IMR-90 (cell line): ENCODE measurements at regions not wholly inside any gene's neighbourhood (a gene's known extent, or its start where the extent isn't known, plus 50 kb on each side); places are given as distances from the start of the nearest gene placed in this dataset.

Experiments used
- ATAC-seq: fragments of 200-7000 bp; cut with Tn5 transposase; 2 replicates; pipeline ENCODE4 v1.9.1; 2020; ENCODE audit warnings: low read depth, mild to moderate bottlenecking, moderate library complexity
- BruUV-seq: library from RNA; stranded (reverse); fragments of 400-500 nt; replicated peaks from 2 replicates; lab custom pipeline; 2021; lab: Mats Ljungman, UMichigan
- CTCF ChIA-PET: fragments of 300-600 bp; formaldehyde crosslinking; extraction: SDS; loops from one replicate; lab custom pipeline; 2021; ENCODE audit warnings: antibody characterized with exemption; lab: Yijun Ruan, JAX
- POLR2A ChIA-PET: fragments of 300-600 bp; sonication (Branson Sonifier 250); formaldehyde crosslinking; loops from one replicate; lab custom pipeline; 2022; ENCODE audit warnings: antibody characterized with exemption; ENCODE audit not compliant: unreplicated experiment; lab: Charles Lee
- DNase-seq: peaks from one replicate; pipeline ENCODE4 v3.0.0; 2013
- H2AFZ ChIP-seq: replicated peaks from 2 replicates; pipeline ENCODE3; 2013; ENCODE audit warnings: low read length, mild to moderate bottlenecking; ENCODE audit not compliant: poor library complexity
- H2AK5ac ChIP-seq: 2 replicates; pipeline ENCODE4 v1.6.1; 2013; ENCODE audit warnings: low read depth, low read length, inconsistent platforms
- H2AK9ac ChIP-seq: replicated peaks from 2 replicates; pipeline ENCODE3; 2013; ENCODE audit warnings: mild to moderate bottlenecking, low read depth, low read length, moderate library complexity; ENCODE audit not compliant: poor library complexity
- H2BK120ac ChIP-seq: 2 replicates; pipeline ENCODE4 v1.6.1; 2013; ENCODE audit warnings: low read depth, low read length, inconsistent platforms
- H2BK15ac ChIP-seq: 3 replicates; pipeline ENCODE4 v1.6.1; 2013; ENCODE audit warnings: low read depth, low read length, inconsistent platforms
- H2BK20ac ChIP-seq: 2 replicates; pipeline ENCODE4 v1.6.1; 2013; ENCODE audit warnings: low read depth, mild to moderate bottlenecking, inconsistent platforms, low read length, moderate library complexity
- H2BK5ac ChIP-seq: 2 replicates; pipeline ENCODE4 v1.6.1; 2013; ENCODE audit warnings: mild to moderate bottlenecking, low read depth, low read length, inconsistent platforms; ENCODE audit not compliant: poor library complexity, severe bottlenecking
- H3K14ac ChIP-seq: replicated peaks from 2 replicates; pipeline ENCODE4 v1.6.1; 2013; ENCODE audit warnings: low read depth, low read length, inconsistent platforms
- H3K18ac ChIP-seq: 2 replicates; pipeline ENCODE4 v1.6.1; 2013; ENCODE audit warnings: low read depth, low read length, control low read depth
- H3K23ac ChIP-seq: 2 replicates; pipeline ENCODE4 v1.6.1; 2013; ENCODE audit warnings: low read depth, low read length, inconsistent platforms
- H3K27ac ChIP-seq: 2 replicates; pipeline ENCODE4 v1.5.1; 2013; ENCODE audit warnings: mild to moderate bottlenecking, control low read depth, low read length; ENCODE audit not compliant: insufficient read depth
- H3K27me3 ChIP-seq: 2 replicates; pipeline ENCODE4 v1.6.1; 2013; ENCODE audit warnings: low read length; ENCODE audit not compliant: control insufficient read depth, insufficient read depth
- H3K36me3 ChIP-seq: 2 replicates; pipeline ENCODE4 v1.6.1; 2013; ENCODE audit warnings: low read length, mixed read lengths; ENCODE audit not compliant: control insufficient read depth, insufficient read depth
- H3K4ac ChIP-seq: 2 replicates; pipeline ENCODE4 v1.6.1; 2013; ENCODE audit warnings: low read depth, low read length, inconsistent platforms
- H3K4me1 ChIP-seq: 2 replicates; pipeline ENCODE4 v1.6.1; 2013; ENCODE audit warnings: low read length, mixed read lengths; ENCODE audit not compliant: control insufficient read depth, insufficient read depth
- H3K4me2 ChIP-seq: 2 replicates; pipeline ENCODE4 v1.6.1; 2013; ENCODE audit warnings: low read depth, mild to moderate bottlenecking, control low read depth, low read length, moderate library complexity
- H3K4me3 ChIP-seq: 2 replicates; pipeline ENCODE4 v1.5.1; 2013; ENCODE audit warnings: low read depth, mild to moderate bottlenecking, control low read depth, low read length, moderate library complexity; ENCODE audit not compliant: insufficient read depth
- H3K56ac ChIP-seq: 2 replicates; pipeline ENCODE4 v1.6.1; 2013; ENCODE audit warnings: low read length, inconsistent platforms; ENCODE audit not compliant: insufficient read depth; ENCODE audit errors: extremely low read depth
- H3K79me1 ChIP-seq, 2 experiments: 2 replicates each; pipeline ENCODE4 v1.6.1; 2013; ENCODE audit warnings: low read length in 2 of 2, inconsistent platforms in 1 of 2, low read depth in 1 of 2
- H3K9ac ChIP-seq: 2 replicates; pipeline ENCODE4 v1.6.1; 2013; ENCODE audit warnings: low read depth, low read length, control low read depth
- H3K9me1 ChIP-seq: 2 replicates; pipeline ENCODE4 v1.6.1; 2013; ENCODE audit warnings: low read length, inconsistent platforms; ENCODE audit not compliant: insufficient read depth
- H3K9me3 ChIP-seq: 2 replicates; pipeline ENCODE4 v1.6.1; 2013; ENCODE audit warnings: low read length; ENCODE audit not compliant: control insufficient read depth, insufficient read depth
- H4K20me1 ChIP-seq: 2 replicates; pipeline ENCODE4 v1.6.1; 2013; ENCODE audit warnings: low read length, inconsistent platforms; ENCODE audit not compliant: insufficient read depth
- H4K5ac ChIP-seq: 2 replicates; pipeline ENCODE4 v1.6.1; 2013; ENCODE audit warnings: mild to moderate bottlenecking, low read depth, low read length, control low read depth
- H4K8ac ChIP-seq, 2 experiments: 2 replicates each; pipeline ENCODE4 v1.6.1; 2013; ENCODE audit warnings: low read depth in 2 of 2, low read length in 2 of 2, control low read depth in 1 of 2, inconsistent platforms in 1 of 2
- H4K91ac ChIP-seq: 2 replicates; pipeline ENCODE4 v1.6.1; 2013; ENCODE audit warnings: low read depth, low read length, inconsistent platforms; ENCODE audit not compliant: insufficient read depth
- FOS ChIP-seq: fragments of 150-350 bp; IDR thresholded peaks from 2 replicates; pipeline ENCODE4 v1.6.1; 2016; ENCODE audit warnings: low read depth, low read length
- MAZ ChIP-seq: IDR thresholded peaks from 2 replicates; pipeline ENCODE4 v1.6.1; 2012; ENCODE audit warnings: low read depth, mild to moderate bottlenecking, low read length, improper control_type of control experiment, moderate library complexity, borderline replicate concordance
- NFE2L2 ChIP-seq: fragments of 150-350 bp; IDR thresholded peaks from 2 replicates; pipeline ENCODE4 v1.6.1; 2016; ENCODE audit warnings: low read depth, mild to moderate bottlenecking, low read length
- POLR2A ChIP-seq: IDR thresholded peaks from 2 replicates; pipeline ENCODE4 v1.6.1; 2012; ENCODE audit warnings: mild to moderate bottlenecking, low read depth, low read length
- RFX5 ChIP-seq: IDR thresholded peaks from 2 replicates; pipeline ENCODE4 v1.8.0; 2012; ENCODE audit warnings: low read depth, mild to moderate bottlenecking, low read length, moderate library complexity
- SMC3 ChIP-seq: fragments of 150-350 bp; IDR thresholded peaks from 2 replicates; pipeline ENCODE4 v1.6.1; 2016; ENCODE audit warnings: low read depth, mild to moderate bottlenecking, antibody characterized with exemption, low read length, moderate library complexity
- USF2 ChIP-seq: fragments of 150-350 bp; IDR thresholded peaks from 2 replicates; pipeline ENCODE4 v1.6.1; 2017; ENCODE audit warnings: mild to moderate bottlenecking, antibody characterized with exemption, low read length, low read depth
- WGBS, 2 experiments: methylation state at CpG; one replicate each; pipeline versions ENCODE4 v1.1.5 to v1.1.7; 2013; ENCODE audit warnings: missing lambda C conversion rate in 2 of 2; ENCODE audit not compliant: insufficient read length in 1 of 2; ENCODE audit errors: extremely low coverage in 2 of 2; 5-methylcytosine and 5-hydroxymethylcytosine counted together
- dilution Hi-C: fragments of 300-500 bp; cut with HindIII; formaldehyde crosslinking; loops from one replicate; pipeline ENCODE4 v1.14.3; 2018; ENCODE audit warnings: low sequenced_read_pairs; ENCODE audit not compliant: unreplicated experiment
- in situ Hi-C: fragments of 300-500 bp; cut with MboI; formaldehyde crosslinking; loops from 3 replicates; pipeline ENCODE4 v1.14.3; 2019; ENCODE audit warnings: low sequenced_read_pairs, inconsistent platforms, mixed read lengths
- intact Hi-C: fragments of 100-400 bp; cut with micrococcal nuclease; formaldehyde crosslinking; loops from 2 replicates; pipeline ENCODE4 v1.10.0; 2022

- no peak overlapping the region for H4K5ac ChIP-seq
- intact Hi-C loops = no loop called here
- POLR2A ChIA-PET = no interaction called here
- CTCF ChIA-PET = no interaction called here
- no peak overlapping the region for H2AFZ ChIP-seq
- WGBS, 2 experiments = 100% methylated on average over 1 of the region's 6 CpGs; no CpG with 5 or more reads in 1 of the 2 experiments
- H3K27me3 ChIP-seq = peaks cover 5% of the 10 kb centered on the region
- H2BK120ac ChIP-seq = no peak overlapping the region
- H2BK15ac ChIP-seq = no peak overlapping the region
- no peak overlapping the region for H2AK9ac ChIP-seq
- H3K9ac ChIP-seq = no peak overlapping the region
- no peak overlapping the region for H3K4me2 ChIP-seq
- no peak overlapping the region for H3K27ac ChIP-seq
- H3K79me1 ChIP-seq = no peaks in the 10 kb centered on the region
- no peak overlapping the region for H2AK5ac ChIP-seq
- dilution Hi-C loops = no loop called here
- H4K20me1 ChIP-seq = no peaks in the 10 kb centered on the region
- H3K18ac ChIP-seq = no peak overlapping the region
- H2BK20ac ChIP-seq = no peak overlapping the region
- in situ Hi-C loops = no loop called here
- H3K4me3 ChIP-seq = no peak overlapping the region
- no peak overlapping the region for H4K8ac ChIP-seq
- H3K56ac ChIP-seq = no peak overlapping the region
- no peak overlapping the region for H3K23ac ChIP-seq
- no peak overlapping the region for H3K4ac ChIP-seq
- no peaks in the 10 kb centered on the region for H3K36me3 ChIP-seq
- no peak overlapping the region for H2BK5ac ChIP-seq
- H4K91ac ChIP-seq = no peak overlapping the region
- H3K9me1 ChIP-seq = no peaks in the 10 kb centered on the region
- no TSS peak for BruUV-seq
- DNase-seq (no peak), ATAC-seq (no peak)
- no peaks in the 10 kb centered on the region for H3K4me1 ChIP-seq
- no peaks in the 10 kb centered on the region for H3K9me3 ChIP-seq
- no peak overlapping the region for H3K14ac ChIP-seq
- no peak for TF ChIP-seq NFE2L2
- TF ChIP-seq USF2 = no peak
- TF ChIP-seq RFX5 = no peak
- TF ChIP-seq MAZ = no peak
- TF ChIP-seq POLR2A = no peak
- TF ChIP-seq SMC3 = no peak
- TF ChIP-seq FOS = no peak
Measured at GRCh38 chr11:33944693-33945424, 53.0 kb upstream of the LMO2 start.
